LNCaP clone FGC (cell line): ENCODE measurements at regions not wholly inside any gene's neighbourhood (a gene's known extent, or its start where the extent isn't known, plus 50 kb on each side); places are given as distances from the start of the nearest gene placed in this dataset.

ENCODE experiments used
- DNase-seq: peaks from one replicate; pipeline ENCODE4 v3.0.0-alpha.2; 2011; ENCODE audit warnings: low read depth
- H3K4me3 ChIP-seq: 2 replicates; pipeline ENCODE4 v1.5.1; 2011; ENCODE audit warnings: mild to moderate bottlenecking, low read depth, low read length, control low read depth
- CTCF ChIP-seq: IDR thresholded peaks from 2 replicates; pipeline ENCODE4 v1.5.1; 2012; ENCODE audit warnings: mild to moderate bottlenecking; ENCODE audit not compliant: control insufficient read depth, insufficient read depth; ENCODE audit errors: extremely low read depth

- no peak overlapping the region for H3K4me3 ChIP-seq
- DNase-seq: no peak
- no peak for TF ChIP-seq CTCF
These were observed 1204.2 kb downstream of the SLITRK1 start for GRCh38 chr13:82678052-82678451.

GRCh38 chr13:82675024-82675423 is 1207.2 kb downstream of the SLITRK1 start:
- no peak for DNase-seq
- H3K4me3 ChIP-seq: no peak overlapping the region
- no peak for TF ChIP-seq CTCF

GRCh38 chr13:82674546-82674945 is 1207.7 kb downstream of the SLITRK1 start:
- H3K4me3 ChIP-seq: no peak overlapping the region
- DNase-seq: no peak
- TF ChIP-seq CTCF: no peak

GRCh38 chr13:82672248-82672647 is 1210.0 kb downstream of the SLITRK1 start:
- DNase-seq: no peak
- TF ChIP-seq CTCF: no peak
- no peak overlapping the region for H3K4me3 ChIP-seq

GRCh38 chr13:82664183-82664582 is 1218.1 kb downstream of the SLITRK1 start:
- DNase-seq: no peak
- no peak overlapping the region for H3K4me3 ChIP-seq
- TF ChIP-seq CTCF: no peak

GRCh38 chr13:82661126-82661525 is 1221.1 kb downstream of the SLITRK1 start:
- H3K4me3 ChIP-seq: no peak overlapping the region
- DNase-seq: no peak
- TF ChIP-seq CTCF: no peak

- TF ChIP-seq CTCF: no peak
- no peak overlapping the region for H3K4me3 ChIP-seq
- DNase-seq: no peak
These were observed 1223.5 kb downstream of the SLITRK1 start for GRCh38 chr13:82658811-82659210.
